GM18508 (cell line): ENCODE measurements at regions not wholly inside any gene's neighbourhood (a gene's known extent, or its start where the extent isn't known, plus 50 kb on each side); places are given as distances from the start of the nearest gene placed in this dataset.
A peak's percentile ranks its signal among the peaks of the same experiment; 100 is the strongest.
"Not testable (repeated sequence)": the region's sequence is repeated elsewhere in the genome, so short reads cannot be mapped to it uniquely, and the experiment has no call there.

ENCODE experiments used
- ATAC-seq: cut with Tn5 transposase; IDR thresholded peaks from one replicate; pipeline ENCODE4 v1.9.1; 2021; ENCODE audit warnings: moderate number of reproducible peaks; ENCODE audit not compliant: insufficient read depth, unreplicated experiment

DNA sequence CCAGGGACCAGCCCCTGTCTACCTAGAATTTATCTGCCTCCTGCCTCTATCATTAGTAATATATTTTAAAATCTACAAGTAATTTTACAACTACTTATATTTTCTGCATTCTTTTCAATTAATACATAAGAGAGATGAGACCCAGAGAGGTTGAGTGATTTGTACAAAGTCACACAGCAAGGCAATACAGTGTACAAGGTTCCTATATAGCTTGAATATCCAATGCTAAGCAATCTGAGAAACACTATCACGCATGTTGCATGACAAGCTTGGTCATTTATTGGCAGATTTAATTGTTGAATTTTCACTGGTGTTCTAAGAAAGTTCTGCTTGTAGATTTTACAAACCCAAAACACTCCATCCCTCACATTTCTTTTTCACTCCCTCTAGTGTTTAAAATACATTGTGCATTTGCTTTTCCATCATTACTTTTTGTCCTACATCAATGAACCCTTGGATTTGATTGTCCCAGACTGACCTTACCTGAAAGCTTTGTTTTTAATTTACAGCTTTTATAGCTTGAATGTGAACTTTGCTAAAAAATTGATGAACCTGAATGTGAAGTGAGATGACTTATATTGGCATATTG is 520.9 kb upstream of the CITED2 start:
- no peak for ATAC-seq

DNA sequence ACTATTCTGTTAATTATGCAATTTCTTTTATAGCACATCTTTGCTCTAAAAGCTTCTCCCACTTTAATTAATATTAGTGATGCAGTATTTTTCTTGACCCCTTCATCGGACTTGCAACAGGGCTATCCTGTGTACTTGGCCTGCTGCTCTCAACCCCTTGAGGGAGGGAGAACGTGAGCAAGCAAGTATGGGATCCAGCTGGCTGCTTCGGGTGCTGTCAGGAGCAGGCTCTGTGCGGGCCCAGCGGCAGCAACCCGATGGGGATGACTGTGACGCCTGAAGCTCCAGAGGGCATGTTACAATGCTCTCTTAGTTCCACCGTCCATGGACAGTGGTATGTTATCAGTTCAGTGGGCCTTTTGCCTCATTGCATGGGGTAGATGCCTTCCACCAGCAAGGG is 519.8 kb upstream of the CITED2 start:
- no peak for ATAC-seq

GRCh38 chr6:139891471-139891870 is 517.0 kb upstream of the CITED2 start:
- no peak for ATAC-seq

DNA sequence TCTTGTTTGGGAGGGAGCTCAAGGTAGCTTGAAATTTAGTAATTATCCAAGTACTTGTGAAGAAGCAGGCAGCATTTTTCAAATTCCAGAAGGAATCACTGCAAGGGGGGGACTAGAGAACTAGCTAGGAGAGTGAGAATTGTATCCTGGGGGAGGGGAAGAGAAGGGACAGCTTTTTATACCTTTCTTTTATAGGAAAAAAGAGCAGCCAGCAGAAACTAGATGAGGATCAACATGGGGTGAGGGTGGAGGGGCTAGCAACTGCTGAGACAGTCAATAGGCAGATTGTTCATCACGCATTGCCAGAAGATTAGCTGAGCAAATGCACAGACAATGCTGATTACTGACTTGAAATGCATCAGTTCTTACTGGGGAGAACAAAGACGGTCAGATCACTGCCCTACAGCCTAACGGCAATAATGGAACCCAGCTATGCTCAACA is 514.3 kb upstream of the CITED2 start:
- ATAC-seq = no peak

- ATAC-seq = no peak
Observed at GRCh38 chr6:139887275-139887674, 512.8 kb upstream of the CITED2 start.

DNA sequence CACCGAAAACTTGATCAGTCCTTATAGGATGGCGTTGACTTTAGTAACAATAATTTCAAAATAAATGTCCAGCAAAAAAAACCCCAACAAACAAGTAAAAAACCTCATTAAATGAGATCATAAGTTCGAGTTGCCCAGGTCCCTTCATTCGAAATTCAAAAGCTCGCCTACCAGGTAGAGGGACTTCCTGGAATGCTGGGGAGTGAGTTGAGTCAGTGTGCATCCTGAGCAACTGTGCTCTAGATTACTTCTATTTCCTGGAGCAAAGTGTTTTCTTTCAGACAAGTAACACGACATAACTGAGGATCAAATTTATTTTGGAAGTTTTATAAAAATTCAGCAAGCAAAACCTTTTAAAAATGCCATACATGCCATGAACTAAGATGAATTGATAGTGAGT is 511.9 kb upstream of the CITED2 start:
- ATAC-seq = no peak

DNA sequence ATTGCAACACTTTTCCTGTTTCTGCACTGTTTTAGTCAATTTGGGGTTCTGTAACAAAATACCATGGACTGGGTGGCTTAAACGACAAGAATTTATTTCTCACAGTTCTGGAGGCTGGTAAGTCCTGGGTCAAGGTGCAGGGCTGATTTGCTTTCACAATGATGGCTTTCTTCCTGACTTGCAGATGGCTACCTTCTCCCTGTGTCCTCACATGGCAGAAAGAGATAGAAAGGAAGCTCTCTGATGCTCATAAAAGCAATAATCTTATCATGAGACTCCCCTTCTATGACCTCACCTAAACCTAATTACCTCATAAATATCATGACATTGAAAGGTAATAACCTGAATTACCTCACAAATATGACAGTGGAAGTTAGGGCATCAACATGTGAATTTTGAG is 511.5 kb upstream of the CITED2 start:
- ATAC-seq = no peak

DNA sequence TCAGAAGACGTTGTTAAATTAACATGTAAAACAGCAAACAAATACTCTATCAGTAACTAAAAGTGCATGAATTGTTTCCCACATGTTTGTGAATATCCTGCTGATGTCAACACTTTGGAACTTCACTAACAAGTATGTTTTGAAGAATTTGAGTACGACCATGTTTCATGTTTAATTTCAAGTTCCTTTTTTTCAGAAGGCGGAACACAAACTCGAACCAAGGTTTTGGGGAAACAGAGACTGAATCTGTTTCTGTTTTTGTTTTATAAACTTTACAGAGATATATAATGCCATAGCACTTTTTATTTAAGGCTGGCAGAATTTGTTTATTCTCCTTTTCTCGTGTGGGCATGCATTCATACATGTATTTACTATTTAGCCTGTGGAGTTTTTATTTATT is 509.3 kb upstream of the CITED2 start:
- no peak for ATAC-seq

DNA sequence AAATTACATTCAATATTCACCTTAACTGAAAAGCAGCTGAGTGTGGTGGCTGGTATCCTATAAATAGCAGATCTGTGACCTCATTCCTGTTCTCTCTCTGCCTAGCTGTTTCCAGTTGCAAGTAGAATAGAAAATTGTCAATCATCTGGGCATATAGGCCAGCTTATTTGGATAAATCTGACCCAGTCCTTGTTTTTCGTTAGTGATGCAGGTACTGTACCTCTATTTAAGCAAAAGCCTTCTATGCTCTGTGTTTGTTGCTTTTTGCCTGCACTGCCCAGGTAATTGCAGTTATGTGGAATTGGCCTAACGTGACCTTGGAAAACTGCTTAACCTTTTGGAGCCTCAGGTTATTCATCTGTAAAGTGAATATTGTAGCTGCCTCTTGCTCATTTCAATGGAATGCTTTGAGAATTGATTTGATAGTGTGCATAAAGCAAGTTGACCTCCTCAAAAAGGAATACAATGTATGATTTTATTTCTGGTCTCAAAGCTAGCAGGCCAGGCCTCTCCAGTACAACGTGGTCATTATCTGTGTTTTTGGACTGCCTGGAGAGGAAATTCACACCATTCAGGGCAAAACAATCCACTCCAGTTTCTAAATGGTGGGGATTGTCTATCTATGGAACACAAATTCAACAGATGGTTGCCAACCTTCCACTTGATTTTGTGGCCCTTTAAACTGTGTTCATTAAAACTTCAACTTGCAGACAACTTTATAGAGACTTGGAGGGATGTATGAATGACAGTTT is 508.7 kb upstream of the CITED2 start:
- ATAC-seq = peak; percentile 42

GRCh38 chr6:139882234-139882633 is 507.8 kb upstream of the CITED2 start:
- no peak for ATAC-seq

- ATAC-seq = peak; percentile 64
Observed at GRCh38 chr6:139881728-139882211, 507.3 kb upstream of the CITED2 start.

GRCh38 chr6:139881236-139881635 is 506.8 kb upstream of the CITED2 start:
- no peak for ATAC-seq

DNA sequence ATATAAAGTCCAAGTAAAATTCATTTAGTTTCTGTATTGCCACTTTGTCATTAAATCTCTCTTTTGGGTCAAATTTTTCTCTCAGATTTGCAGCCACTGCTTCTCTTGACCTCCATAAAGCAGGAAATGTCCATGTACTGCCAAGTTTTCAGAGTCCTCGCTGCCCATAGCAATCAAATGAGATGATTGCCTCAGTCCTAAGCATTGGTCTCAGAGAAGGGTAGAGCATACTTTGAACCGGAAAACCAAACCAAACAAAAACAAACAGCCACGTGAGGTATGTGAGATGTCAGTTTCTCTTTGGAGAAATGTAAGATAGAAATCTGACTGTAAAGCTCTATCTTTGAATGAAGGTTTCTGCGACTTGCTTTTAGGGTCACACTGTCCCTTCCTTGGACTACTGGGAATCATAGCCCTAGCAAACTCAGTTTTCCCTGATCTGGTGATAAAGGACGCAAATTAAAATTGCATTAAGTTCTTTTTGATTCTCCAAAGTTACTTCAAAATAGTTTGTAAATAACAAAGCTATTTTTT is 505.4 kb upstream of the CITED2 start:
- ATAC-seq = no peak

GRCh38 chr6:139879241-139879640 is 504.8 kb upstream of the CITED2 start:
- not testable (repeated sequence) for ATAC-seq

DNA sequence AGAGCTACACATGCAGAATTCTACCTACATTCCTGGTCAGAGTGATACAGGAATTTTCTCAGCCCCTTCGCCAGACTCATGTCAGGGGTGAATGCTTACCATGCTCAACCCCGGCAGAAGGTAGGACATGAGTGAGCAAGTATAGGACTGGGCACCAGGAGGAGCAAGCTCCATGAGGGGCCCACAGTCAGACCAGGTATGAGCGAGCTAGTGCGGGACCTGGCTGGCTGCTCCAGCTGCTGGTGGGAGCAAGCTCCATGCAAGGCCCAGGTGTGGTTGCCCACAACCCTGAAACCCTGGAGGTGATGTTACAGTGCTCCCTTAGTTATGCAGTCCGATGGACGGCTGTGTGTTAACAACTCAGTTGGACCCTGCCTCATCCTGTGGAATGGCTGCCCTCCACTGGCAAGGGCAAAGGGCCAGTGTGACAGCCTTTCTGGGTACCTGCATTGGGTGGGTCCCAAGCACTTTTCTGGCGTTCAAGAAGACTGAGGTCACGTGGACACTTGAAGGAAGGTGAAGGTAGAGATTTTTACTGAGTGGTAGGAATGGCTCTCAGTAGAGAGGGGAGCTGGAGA is 503.5 kb upstream of the CITED2 start:
- ATAC-seq = no peak

DNA sequence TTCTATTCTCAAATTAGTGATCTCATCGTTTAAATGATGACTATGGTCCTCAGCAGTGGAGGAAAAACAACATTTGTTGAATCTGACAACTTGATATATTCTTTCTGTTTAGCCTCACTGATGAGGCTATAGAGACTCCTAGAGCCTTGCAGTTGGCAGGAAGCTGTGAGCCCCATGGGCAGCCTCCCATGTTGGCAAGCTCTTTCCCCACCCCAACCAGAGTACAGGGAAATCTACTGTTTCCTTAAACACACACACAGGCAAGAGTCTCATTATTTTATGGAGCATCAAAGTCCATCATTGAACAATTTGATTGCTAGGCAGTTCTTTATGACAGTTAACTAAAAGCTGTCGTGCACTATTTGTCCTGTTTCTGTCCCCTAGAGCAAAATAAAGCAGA is 498.2 kb upstream of the CITED2 start:
- no peak for ATAC-seq

GRCh38 chr6:139871803-139872510 is 497.5 kb upstream of the CITED2 start:
- no peak for ATAC-seq

DNA sequence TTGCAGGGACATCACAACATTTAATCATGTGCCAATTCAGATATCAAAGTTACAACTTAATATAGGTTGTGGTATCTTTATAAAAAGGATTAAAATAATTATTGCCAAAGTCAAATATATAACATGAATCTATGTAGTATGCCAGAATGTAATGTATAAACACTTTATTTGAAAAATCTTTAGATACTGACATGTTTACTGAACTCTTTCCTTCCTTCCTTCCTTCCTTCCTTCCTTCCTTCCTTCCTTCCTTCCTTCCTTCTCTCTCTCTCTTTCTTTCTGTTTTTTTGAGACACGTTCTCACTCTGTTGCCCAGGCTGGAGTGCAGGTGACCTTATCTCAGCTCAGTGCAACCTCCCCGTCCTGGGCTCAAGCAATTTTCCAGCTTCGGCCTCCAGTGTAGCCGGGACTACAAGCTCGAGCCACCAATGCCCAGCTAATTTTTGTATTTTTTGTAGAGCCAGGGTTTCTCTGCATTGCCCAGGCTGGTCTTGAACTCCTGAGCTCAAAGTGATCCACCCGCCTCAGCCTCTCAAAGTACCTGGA is 496.8 kb upstream of the CITED2 start:
- ATAC-seq = no peak

GRCh38 chr6:139868576-139868975 is 494.1 kb upstream of the CITED2 start:
- no peak for ATAC-seq

GRCh38 chr6:139863964-139864363 is 489.5 kb upstream of the CITED2 start:
- no peak for ATAC-seq
